ENCODE measurements at regions not wholly inside any gene's neighbourhood (a gene's known extent, or its start where the extent isn't known, plus 50 kb on each side); places are given as distances from the start of the nearest gene placed in this dataset.

DNA sequence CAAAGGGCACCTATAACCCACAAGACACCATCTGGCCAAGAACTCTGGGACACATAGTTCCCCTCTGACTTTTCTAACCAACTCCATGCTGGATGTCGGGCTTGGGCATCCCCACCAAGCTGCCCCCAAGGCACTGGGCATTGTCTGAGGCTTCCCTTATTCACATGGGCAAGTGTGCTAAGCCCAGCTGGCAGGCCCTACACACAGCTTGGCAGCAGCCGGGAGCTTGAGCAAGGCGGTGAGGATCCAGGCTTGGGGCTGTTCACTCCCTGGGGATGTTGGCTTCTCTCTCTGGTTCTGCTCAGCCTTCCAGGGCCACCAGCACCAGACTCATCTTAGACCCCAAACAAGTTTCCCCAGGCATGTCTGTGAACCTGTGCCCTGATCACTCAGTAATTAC, 138.3 kb upstream of the KAZN start:
- H3K27me3 ChIP-seq (ENCODE audit: control insufficient read depth, low read length), result no peaks in the 10 kb centered on the region
- H3K36me3 ChIP-seq (ENCODE audit: control insufficient read depth, low read length), result no peaks in the 10 kb centered on the region
- H3K9me2 ChIP-seq (replicated peaks; ENCODE audit: control insufficient read depth, low read length), result no peaks in the 10 kb centered on the region
- H3K9me3 ChIP-seq (ENCODE audit: control insufficient read depth, insufficient read depth, low read length), result no peaks in the 10 kb centered on the region
- no peaks in the 10 kb centered on the region for H3K79me2 ChIP-seq (ENCODE audit: control insufficient read depth, low read length)
- H3K4me1 ChIP-seq (ENCODE audit: control insufficient read depth, low read length), result no peaks in the 10 kb centered on the region
- H3K27ac ChIP-seq (ENCODE audit: low read depth, low read length), result no peak overlapping the region
- TF ChIP-seq EZH2phosphoT487 (IDR thresholded peaks at IDR 0.05; ENCODE audit: borderline replicate concordance, low read length), result no peak
- TF ChIP-seq, protein P1, sequence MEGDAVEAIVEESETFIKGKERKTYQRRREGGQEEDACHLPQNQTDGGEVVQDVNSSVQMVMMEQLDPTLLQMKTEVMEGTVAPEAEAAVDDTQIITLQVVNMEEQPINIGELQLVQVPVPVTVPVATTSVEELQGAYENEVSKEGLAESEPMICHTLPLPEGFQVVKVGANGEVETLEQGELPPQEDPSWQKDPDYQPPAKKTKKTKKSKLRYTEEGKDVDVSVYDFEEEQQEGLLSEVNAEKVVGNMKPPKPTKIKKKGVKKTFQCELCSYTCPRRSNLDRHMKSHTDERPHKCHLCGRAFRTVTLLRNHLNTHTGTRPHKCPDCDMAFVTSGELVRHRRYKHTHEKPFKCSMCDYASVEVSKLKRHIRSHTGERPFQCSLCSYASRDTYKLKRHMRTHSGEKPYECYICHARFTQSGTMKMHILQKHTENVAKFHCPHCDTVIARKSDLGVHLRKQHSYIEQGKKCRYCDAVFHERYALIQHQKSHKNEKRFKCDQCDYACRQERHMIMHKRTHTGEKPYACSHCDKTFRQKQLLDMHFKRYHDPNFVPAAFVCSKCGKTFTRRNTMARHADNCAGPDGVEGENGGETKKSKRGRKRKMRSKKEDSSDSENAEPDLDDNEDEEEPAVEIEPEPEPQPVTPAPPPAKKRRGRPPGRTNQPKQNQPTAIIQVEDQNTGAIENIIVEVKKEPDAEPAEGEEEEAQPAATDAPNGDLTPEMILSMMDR (IDR thresholded peaks at IDR 0.05; ENCODE audit: low read depth, low read length, poor library complexity, severe bottlenecking), result no peak
- no peak overlapping the region for H3K4me2 ChIP-seq (ENCODE audit: low read length)
- H4K20me1 ChIP-seq (ENCODE audit: control insufficient read depth, insufficient read depth, low read depth, low read length), result no peaks in the 10 kb centered on the region
- no peaks in the 10 kb centered on the region for H3F3A ChIP-seq (ENCODE audit: control insufficient read depth, insufficient read depth)
- H3K4me3 ChIP-seq (ENCODE audit: low read length), result no peak overlapping the region

- Histone ChIP-seq H3K27me3 (ENCODE audit: control insufficient read depth, low read length) (no peaks in the 10 kb centered on the region), H3F3A (ENCODE audit: control insufficient read depth, insufficient read depth) (no peaks in the 10 kb centered on the region), H3K9me3 (ENCODE audit: control insufficient read depth, insufficient read depth, low read length) (no peaks in the 10 kb centered on the region), H3K9me2 (replicated peaks; ENCODE audit: control insufficient read depth, low read length) (no peaks in the 10 kb centered on the region), H3K27ac (ENCODE audit: low read depth, low read length) (no peak overlapping the region), H3K4me1 (ENCODE audit: control insufficient read depth, low read length) (no peaks in the 10 kb centered on the region), H3K79me2 (ENCODE audit: control insufficient read depth, low read length) (no peaks in the 10 kb centered on the region), H3K36me3 (ENCODE audit: control insufficient read depth, low read length) (no peaks in the 10 kb centered on the region), H3K4me2 (ENCODE audit: low read length) (no peak overlapping the region), H4K20me1 (ENCODE audit: control insufficient read depth, insufficient read depth, low read depth, low read length) (no peaks in the 10 kb centered on the region), H3K4me3 (ENCODE audit: low read length) (no peak overlapping the region)
- no peak for TF ChIP-seq EZH2phosphoT487 (IDR thresholded peaks at IDR 0.05; ENCODE audit: borderline replicate concordance, low read length)
Measured at GRCh38 chr1:14462851-14463250, 135.6 kb upstream of the KAZN start.

GRCh38 chr1:14466006-14466405, 132.5 kb upstream of the KAZN start:
- H3K4me1 ChIP-seq (ENCODE audit: control insufficient read depth, low read length), result no peaks in the 10 kb centered on the region
- no peaks in the 10 kb centered on the region for H3K9me2 ChIP-seq (replicated peaks; ENCODE audit: control insufficient read depth, low read length)
- H3K4me3 ChIP-seq (ENCODE audit: low read length), result no peak overlapping the region
- no peaks in the 10 kb centered on the region for H3K27me3 ChIP-seq (ENCODE audit: control insufficient read depth, low read length)
- no peak overlapping the region for H3K27ac ChIP-seq (ENCODE audit: low read depth, low read length)
- H4K20me1 ChIP-seq (ENCODE audit: control insufficient read depth, insufficient read depth, low read depth, low read length), result no peaks in the 10 kb centered on the region
- no peaks in the 10 kb centered on the region for H3F3A ChIP-seq (ENCODE audit: control insufficient read depth, insufficient read depth)
- H3K36me3 ChIP-seq (ENCODE audit: control insufficient read depth, low read length), result no peaks in the 10 kb centered on the region
- no peaks in the 10 kb centered on the region for H3K9me3 ChIP-seq (ENCODE audit: control insufficient read depth, insufficient read depth, low read length)
- H3K79me2 ChIP-seq (ENCODE audit: control insufficient read depth, low read length), result no peaks in the 10 kb centered on the region
- H3K4me2 ChIP-seq (ENCODE audit: low read length), result no peak overlapping the region
- TF ChIP-seq, protein P1 (IDR thresholded peaks at IDR 0.05; ENCODE audit: low read depth, low read length, poor library complexity, severe bottlenecking), result no peak
- no peak for TF ChIP-seq EZH2phosphoT487 (IDR thresholded peaks at IDR 0.05; ENCODE audit: borderline replicate concordance, low read length)

- TF ChIP-seq, protein P1 (IDR thresholded peaks at IDR 0.05; ENCODE audit: low read depth, low read length, poor library complexity, severe bottlenecking), result no peak
- no peak for TF ChIP-seq EZH2phosphoT487 (IDR thresholded peaks at IDR 0.05; ENCODE audit: borderline replicate concordance, low read length)
Measured at GRCh38 chr1:14467112-14467511, 131.4 kb upstream of the KAZN start.

More at GRCh38 chr1:14467112-14467511, 131.4 kb upstream of the KAZN start:
- Histone ChIP-seq H3K27ac (ENCODE audit: low read depth, low read length) (no peak overlapping the region), H3K79me2 (ENCODE audit: control insufficient read depth, low read length) (no peaks in the 10 kb centered on the region), H3K36me3 (ENCODE audit: control insufficient read depth, low read length) (no peaks in the 10 kb centered on the region), H3K27me3 (ENCODE audit: control insufficient read depth, low read length) (no peaks in the 10 kb centered on the region), H3K4me2 (ENCODE audit: low read length) (no peak overlapping the region), H3F3A (ENCODE audit: control insufficient read depth, insufficient read depth) (no peaks in the 10 kb centered on the region), H3K4me1 (ENCODE audit: control insufficient read depth, low read length) (no peaks in the 10 kb centered on the region), H4K20me1 (ENCODE audit: control insufficient read depth, insufficient read depth, low read depth, low read length) (no peaks in the 10 kb centered on the region), H3K4me3 (ENCODE audit: low read length) (no peak overlapping the region), H3K9me2 (replicated peaks; ENCODE audit: control insufficient read depth, low read length) (no peaks in the 10 kb centered on the region), H3K9me3 (ENCODE audit: control insufficient read depth, insufficient read depth, low read length) (no peaks in the 10 kb centered on the region)

Data from DOHH2 (cell line).